HG02973 (cell line): ENCODE measurements at regions not wholly inside any gene's neighbourhood (a gene's known extent, or its start where the extent isn't known, plus 50 kb on each side); places are given as distances from the start of the nearest gene placed in this dataset.
"Not testable (repeated sequence)": the region's sequence is repeated elsewhere in the genome, so short reads cannot be mapped to it uniquely, and the experiment has no call there.

Source experiments
- ATAC-seq: cut with Tn5 transposase; IDR thresholded peaks from one replicate; pipeline ENCODE4 v1.9.1; 2021; ENCODE audit warnings: moderate library complexity; ENCODE audit not compliant: unreplicated experiment

DNA sequence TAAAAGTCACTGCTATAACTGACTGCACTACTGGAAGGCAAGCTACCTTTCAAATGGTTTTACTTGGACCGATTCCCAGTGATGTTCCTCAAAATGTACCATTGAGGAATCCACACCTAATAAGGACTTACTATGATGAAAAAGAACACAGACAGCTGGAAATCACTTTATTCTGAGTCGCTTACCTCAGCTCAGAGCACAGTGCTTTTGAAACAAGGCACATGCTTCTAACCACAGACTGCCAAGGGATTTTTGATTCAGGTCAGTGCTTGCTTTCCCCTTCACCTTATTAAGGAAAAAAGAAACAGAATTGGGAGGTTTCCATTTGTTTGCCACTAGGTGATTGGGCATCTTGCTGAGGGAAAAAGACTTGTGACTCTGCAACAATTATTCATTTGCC lies 707.5 kb upstream of the FSHR start:
- no peak for ATAC-seq

DNA sequence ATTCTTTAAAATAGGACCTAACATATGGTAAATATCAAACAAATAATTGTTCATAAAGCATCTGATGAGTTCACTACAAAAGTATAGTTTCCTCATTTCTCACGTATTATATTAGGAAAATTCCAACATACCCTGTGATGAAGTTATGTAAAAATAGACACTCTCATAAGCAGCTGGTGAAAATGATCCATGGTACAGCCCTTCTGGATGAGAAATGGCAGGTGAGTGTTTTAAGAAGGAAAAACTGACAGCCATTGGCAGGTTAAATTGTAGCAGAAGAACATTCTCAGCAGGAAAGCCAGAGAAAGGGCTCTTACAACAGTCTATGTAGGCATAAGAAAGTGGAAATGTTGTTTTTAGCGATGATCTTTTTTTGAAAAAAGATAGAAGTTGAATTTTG lies 706.5 kb upstream of the FSHR start:
- ATAC-seq: no peak

DNA sequence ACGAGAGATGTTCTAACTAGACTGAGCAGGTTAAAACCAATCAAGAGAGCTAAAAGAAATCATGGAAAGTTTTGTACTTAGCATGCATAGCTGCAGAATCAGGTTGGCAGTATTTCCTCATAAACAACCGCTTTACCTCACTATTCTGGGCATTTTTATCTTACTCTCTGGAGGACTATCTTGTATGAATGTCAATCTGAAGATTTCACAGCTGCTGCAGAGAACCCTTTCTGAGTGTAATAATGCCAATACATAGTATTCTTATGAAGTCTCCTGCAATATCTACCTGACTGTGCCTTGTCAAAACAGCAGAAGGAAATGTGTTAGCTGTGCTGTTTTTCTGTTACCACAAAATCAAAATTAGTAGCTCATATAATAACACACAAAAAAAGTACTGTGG lies 705.9 kb upstream of the FSHR start:
- ATAC-seq: no peak

DNA sequence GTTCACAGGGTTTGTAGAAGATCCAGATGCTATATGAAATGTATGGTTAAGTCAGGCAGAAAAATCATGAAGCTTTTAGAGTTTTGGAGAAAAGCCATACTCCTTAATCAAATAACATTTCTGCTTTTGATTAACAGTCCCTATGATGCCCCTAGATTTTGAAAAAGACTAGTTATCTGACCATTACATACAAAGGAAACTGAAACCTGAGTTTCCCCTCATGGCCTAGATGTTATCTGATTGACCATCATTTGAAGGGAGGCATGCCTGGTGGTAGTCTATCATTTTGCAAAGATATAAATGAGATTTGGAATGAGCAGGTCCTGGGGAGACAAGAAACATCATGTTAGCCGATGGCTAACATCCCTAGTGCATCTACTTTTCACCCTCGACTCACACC lies 704.3 kb upstream of the FSHR start:
- no peak for ATAC-seq

- no peak for ATAC-seq
Measured at GRCh38 chr2:49858113-49858490, 703.8 kb upstream of the FSHR start.

DNA sequence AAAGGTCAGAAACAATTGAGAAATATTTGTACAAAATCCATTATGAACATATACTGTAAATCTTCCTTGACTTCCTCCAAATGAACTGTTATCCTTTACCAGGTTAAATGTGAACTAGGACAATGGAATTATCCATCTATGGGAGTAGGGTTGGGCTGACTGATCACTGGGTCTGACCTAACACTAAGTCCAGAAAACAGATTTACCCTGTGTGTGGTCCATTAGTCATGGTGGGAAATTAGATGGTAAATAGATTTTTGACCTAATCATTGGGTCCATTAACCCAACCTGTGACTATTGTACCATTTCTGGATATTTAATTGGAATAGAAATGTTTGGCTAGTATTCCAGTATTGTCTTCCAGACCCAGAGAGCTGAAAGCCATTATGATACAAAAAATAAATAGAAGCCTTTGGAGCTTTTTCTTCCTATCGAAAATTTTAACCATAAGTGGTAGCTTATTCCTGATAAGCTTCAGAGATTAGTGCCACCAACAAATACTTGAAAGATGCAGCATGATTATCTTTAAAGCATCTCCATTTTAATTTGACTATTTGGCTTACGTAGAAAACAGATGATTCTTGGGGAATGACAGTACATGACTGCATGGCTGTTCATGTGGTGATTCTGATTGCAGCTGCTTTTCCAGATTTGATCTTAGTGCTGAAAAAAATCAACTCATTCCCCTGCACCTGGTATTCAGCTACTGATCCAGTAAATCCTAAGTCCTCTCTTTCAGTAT lies 703.2 kb upstream of the FSHR start:
- no peak for ATAC-seq

DNA sequence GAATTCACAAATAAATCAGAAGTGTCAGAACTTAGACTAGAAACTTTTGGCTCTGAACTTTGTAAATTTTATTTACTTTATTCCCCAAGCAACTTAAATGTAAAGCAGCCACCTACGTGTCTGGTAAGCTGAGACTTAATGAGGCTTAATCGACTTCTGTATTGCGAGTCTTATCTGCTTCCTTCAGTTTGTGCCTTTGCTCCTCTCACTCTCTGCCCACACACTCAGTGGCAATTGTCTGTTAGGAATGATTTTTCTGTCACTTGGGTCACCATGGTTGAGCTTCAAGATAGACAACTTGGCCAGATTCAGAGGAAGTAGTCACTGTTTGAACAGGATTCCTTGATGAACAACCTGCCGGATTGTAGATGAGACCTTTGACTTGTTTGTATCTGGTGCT lies 691.4 kb upstream of the FSHR start:
- no peak for ATAC-seq

- no peak for ATAC-seq
Measured at GRCh38 chr2:49845021-49845420, 690.7 kb upstream of the FSHR start.

DNA sequence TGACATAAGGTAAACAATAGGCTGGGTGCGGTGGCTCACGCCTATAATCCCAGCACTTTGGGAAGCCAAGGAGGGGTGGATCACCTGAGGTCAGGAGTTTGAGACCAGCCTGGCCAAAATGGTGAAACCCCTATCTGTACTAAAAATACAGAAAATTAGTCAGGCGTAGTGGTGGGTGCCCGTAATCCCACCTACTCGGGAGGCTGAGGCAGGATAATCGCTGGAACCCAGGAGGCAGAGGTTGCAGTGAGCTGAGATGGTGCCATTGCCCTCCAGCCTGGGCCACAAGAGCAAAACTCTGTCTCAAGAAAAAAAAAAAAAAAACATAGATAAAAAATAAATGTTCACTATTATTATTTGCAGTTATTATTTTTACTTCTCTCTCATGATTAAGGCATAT lies 689.8 kb upstream of the FSHR start:
- not testable (repeated sequence) for ATAC-seq

DNA sequence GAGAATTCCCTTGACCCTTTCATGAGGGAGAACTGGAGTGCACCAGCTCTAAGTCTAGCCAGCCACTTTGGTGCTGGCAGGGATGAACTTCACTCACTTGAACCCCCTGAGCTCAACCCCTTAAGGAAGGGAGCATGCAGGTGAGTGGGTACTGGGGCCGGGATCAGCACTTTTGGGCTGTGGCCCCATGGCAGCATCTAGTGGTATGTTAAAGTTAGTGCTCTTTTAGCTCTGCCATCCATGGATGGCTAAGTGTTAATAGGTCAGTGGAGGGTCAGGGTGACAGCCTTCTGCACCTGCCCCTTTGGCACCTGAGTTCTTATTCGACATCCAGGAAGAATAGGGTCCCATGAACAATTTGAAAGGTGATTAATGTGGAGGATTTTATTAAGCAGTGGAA lies 689.0 kb upstream of the FSHR start:
- ATAC-seq: no peak

GRCh38 chr2:49840428-49840975 lies 686.2 kb upstream of the FSHR start:
- no peak for ATAC-seq

- no peak for ATAC-seq
Measured at GRCh38 chr2:49839818-49840217, 685.5 kb upstream of the FSHR start.

GRCh38 chr2:49837561-49838293 lies 683.4 kb upstream of the FSHR start:
- no peak for ATAC-seq

GRCh38 chr2:49836017-49836416 lies 681.7 kb upstream of the FSHR start:
- no peak for ATAC-seq

DNA sequence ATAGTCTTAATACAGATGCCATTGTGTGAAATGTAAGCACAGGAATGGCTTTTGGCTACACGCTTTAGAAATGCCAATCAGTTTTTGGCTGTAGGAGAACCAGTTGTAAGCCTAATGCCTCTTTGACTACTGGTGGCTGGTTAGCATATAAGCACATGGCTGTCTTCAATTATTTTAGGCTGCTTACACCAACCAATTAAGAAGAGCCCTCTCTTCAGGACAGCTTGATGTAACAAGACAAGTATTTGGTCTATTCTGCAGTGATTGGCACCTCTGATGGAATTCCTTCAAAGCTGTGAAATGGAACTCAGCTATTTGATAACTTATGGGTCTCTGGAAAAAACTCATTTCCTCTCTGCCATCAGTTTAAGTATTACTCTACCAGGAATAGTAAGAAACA lies 680.1 kb upstream of the FSHR start:
- ATAC-seq: no peak

- no peak for ATAC-seq
Measured at GRCh38 chr2:49832555-49832954, 678.2 kb upstream of the FSHR start.

DNA sequence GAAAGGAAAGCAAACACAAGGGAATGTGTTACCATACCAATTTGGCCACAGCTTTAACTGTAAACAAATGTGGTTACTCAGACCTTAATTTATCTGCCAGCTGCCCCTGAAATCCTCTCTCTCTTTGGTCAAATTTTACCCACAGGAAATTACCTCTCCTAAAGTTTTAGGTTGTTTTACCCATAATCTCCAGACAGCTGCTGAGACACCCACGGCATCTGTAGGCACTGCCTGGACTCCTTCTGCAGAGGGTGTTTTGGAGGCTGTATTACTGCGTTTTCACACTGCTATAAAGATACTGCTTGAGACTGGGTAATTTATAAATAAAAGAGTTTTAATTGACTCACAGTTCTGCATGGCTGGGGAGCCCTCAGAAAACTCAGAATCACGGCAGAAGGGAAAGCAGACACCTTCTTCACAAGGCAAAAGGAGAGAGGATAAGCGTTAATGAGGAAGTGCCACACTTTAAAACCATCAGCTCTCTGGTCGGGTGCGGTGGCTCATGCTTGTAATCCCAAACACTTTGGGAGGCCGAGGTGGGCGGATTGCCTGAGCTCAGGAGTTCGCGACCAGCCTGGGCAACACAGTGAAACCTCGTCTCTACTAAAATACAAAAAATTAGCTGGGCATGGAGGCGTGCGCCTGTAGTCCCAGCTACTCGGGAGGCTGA lies 677.5 kb upstream of the FSHR start:
- ATAC-seq: no peak

- no peak for ATAC-seq
Measured at GRCh38 chr2:49830846-49831245, 676.5 kb upstream of the FSHR start.

- no peak for ATAC-seq
Measured at GRCh38 chr2:49827366-49827765, 673.1 kb upstream of the FSHR start.

GRCh38 chr2:49813208-49813607 lies 658.9 kb upstream of the FSHR start:
- no peak for ATAC-seq

DNA sequence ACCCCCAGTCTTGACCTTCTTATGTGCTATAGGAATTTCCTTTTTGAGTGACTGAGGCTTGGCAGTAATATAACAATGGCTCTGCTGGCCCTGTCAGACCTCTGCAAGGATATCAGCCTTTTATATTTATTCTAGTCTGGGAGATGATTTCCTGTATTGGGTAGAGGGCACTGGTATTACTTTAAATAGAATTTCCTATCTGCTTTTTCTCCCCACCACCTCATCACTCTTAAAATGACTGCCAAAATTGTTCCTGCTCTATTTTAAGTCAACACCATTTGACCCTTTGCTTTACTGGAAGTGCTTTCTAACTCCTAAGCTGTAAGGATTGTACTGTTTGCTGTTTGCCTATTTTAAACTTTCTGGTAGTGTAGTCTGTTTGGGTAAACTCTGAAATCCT lies 658.4 kb upstream of the FSHR start:
- no peak for ATAC-seq

DNA sequence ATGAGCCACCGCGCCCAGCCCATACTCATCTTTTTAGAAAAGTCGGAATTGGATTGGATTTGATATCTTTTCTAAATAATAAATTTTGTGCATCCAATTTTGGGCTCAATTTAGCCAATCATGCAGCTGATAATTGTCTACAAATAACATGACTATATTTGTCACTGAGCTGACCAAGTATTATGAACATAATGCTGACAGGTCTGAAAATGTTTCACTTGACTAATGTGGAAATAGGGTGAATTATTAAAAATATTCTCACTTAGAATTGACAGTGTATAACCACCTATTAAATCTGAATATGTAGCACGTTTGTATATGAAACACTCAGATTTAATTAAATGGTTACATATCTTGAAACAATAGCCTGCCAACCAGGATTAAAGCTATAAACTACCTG lies 657.2 kb upstream of the FSHR start:
- ATAC-seq: no peak
